ENCODE measurements at regions not wholly inside any gene's neighbourhood (a gene's known extent, or its start where the extent isn't known, plus 50 kb on each side); places are given as distances from the start of the nearest gene placed in this dataset.

GRCh38 chr3:130263708-130264107, 81.8 kb upstream of the COL6A5 start:
- ATAC-seq: no peak
- H3K9me3 ChIP-seq: no peaks in the 10 kb centered on the region
- no peak overlapping the region for H3K27ac ChIP-seq
- TF ChIP-seq POLR2A (IDR thresholded peaks at IDR 0.05): no peak
- TF ChIP-seq, protein P1, sequence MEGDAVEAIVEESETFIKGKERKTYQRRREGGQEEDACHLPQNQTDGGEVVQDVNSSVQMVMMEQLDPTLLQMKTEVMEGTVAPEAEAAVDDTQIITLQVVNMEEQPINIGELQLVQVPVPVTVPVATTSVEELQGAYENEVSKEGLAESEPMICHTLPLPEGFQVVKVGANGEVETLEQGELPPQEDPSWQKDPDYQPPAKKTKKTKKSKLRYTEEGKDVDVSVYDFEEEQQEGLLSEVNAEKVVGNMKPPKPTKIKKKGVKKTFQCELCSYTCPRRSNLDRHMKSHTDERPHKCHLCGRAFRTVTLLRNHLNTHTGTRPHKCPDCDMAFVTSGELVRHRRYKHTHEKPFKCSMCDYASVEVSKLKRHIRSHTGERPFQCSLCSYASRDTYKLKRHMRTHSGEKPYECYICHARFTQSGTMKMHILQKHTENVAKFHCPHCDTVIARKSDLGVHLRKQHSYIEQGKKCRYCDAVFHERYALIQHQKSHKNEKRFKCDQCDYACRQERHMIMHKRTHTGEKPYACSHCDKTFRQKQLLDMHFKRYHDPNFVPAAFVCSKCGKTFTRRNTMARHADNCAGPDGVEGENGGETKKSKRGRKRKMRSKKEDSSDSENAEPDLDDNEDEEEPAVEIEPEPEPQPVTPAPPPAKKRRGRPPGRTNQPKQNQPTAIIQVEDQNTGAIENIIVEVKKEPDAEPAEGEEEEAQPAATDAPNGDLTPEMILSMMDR (IDR thresholded peaks at IDR 0.05): no peak
- WGBS, 2 donors: 80 to 90% methylated on average over 7 to 24 of the region's 25 CpGs
- intact Hi-C loops (cut with DNase I): no loop called here
- H3K36me3 ChIP-seq (replicated peaks in 1 of 2; ENCODE audit: insufficient read depth in 1 of 2, low read depth in 2 of 2): no peaks in the 10 kb centered on the region
- H3K27me3 ChIP-seq: no peaks in the 10 kb centered on the region
- no peak overlapping the region for H3K4me3 ChIP-seq
- DNase-seq: no peak
- H3K4me1 ChIP-seq: no peaks in the 10 kb centered on the region

DNA sequence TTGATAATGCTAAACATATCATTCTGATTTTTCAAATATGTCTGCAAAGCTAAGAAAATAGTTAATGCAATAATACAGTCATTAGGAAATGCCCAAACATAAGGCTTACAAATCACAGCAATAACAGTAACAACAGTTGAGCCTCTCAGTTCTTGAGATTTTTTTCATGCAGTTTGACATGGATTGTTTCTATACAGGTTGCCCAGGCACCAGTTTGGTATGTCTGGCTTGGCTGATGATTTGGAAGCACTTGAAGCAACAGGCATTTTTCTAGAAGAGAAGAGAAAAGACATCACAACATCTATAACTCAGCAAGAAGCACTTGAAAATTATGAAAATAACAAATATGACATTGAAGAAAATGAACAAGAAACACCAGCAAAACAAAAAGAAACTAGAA, 78.7 kb upstream of the COL6A5 start:
- Histone ChIP-seq H3K4me3 (no peak overlapping the region), H3K27ac (no peak overlapping the region), H3K36me3 (replicated peaks in 1 of 2; ENCODE audit: insufficient read depth in 1 of 2, low read depth in 2 of 2) (no peaks in the 10 kb centered on the region), H3K4me1 (no peaks in the 10 kb centered on the region), H3K9me3 (no peaks in the 10 kb centered on the region), H3K27me3 (no peaks in the 10 kb centered on the region)
- DNase-seq (no peak), ATAC-seq (no peak)
- TF ChIP-seq, protein P1 (IDR thresholded peaks at IDR 0.05): no peak
- TF ChIP-seq POLR2A (IDR thresholded peaks at IDR 0.05): no peak
- intact Hi-C loops (cut with DNase I): no loop called here

- Histone ChIP-seq H3K9me3 (no peaks in the 10 kb centered on the region), H3K4me3 (no peak overlapping the region), H3K4me1 (no peaks in the 10 kb centered on the region), H3K27me3 (no peaks in the 10 kb centered on the region), H3K36me3 (replicated peaks in 1 of 2; ENCODE audit: insufficient read depth in 1 of 2, low read depth in 2 of 2) (no peaks in the 10 kb centered on the region), H3K27ac (no peak overlapping the region)
- TF ChIP-seq POLR2A (IDR thresholded peaks at IDR 0.05): no peak
- TF ChIP-seq, protein P1 (IDR thresholded peaks at IDR 0.05): peak; percentile 48 to 72 (median 65)
- DNase-seq (peak in 2 of 4 donors; percentile 15 to 19), ATAC-seq (no peak)
- intact Hi-C loops (cut with DNase I): no loop called here
- 5 to 8% methylated on average over 8 of the region's 8 CpGs for WGBS, 2 donors
These were observed 69.2 kb upstream of the COL6A5 start for GRCh38 chr3:130276203-130276803.

DNA sequence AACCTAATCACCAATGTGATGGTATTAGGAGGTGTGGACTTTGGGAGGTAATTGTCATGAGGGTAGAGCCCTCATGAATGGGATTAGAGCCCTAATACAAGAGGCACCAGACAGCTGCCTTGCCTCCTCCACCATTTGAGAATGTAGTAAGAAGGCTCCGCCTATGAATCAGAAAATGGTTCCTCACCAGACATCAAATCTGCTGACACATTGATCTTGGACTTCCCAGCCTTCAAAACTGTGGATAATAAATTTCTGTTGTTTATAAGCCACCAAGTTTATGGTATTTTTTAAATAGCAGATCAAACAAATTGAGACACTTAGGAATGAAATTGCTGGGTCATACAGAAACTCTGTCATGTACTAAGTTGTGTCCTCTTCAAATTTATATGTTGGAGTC, 56.8 kb upstream of the COL6A5 start:
- H3K27me3 ChIP-seq: no peaks in the 10 kb centered on the region
- ATAC-seq: no peak
- no peak overlapping the region for H3K4me3 ChIP-seq
- no peak overlapping the region for H3K27ac ChIP-seq
- intact Hi-C loops (cut with DNase I): no loop called here
- no peak for TF ChIP-seq POLR2A (IDR thresholded peaks at IDR 0.05)
- TF ChIP-seq, protein P1 (IDR thresholded peaks at IDR 0.05): no peak
- H3K9me3 ChIP-seq: no peaks in the 10 kb centered on the region
- WGBS, 2 donors: 82 to 100% methylated on average over 1 of the region's 1 CpG
- DNase-seq: no peak
- no peaks in the 10 kb centered on the region for H3K4me1 ChIP-seq
- H3K36me3 ChIP-seq (replicated peaks in 1 of 2; ENCODE audit: insufficient read depth in 1 of 2, low read depth in 2 of 2): no peaks in the 10 kb centered on the region

- no peak for TF ChIP-seq POLR2A (IDR thresholded peaks at IDR 0.05)
- TF ChIP-seq, protein P1 (IDR thresholded peaks at IDR 0.05): no peak
- Histone ChIP-seq H3K9me3 (no peaks in the 10 kb centered on the region), H3K4me3 (no peak overlapping the region), H3K4me1 (no peaks in the 10 kb centered on the region), H3K27ac (no peak overlapping the region), H3K27me3 (no peaks in the 10 kb centered on the region), H3K36me3 (replicated peaks in 1 of 2; ENCODE audit: insufficient read depth in 1 of 2, low read depth in 2 of 2) (no peaks in the 10 kb centered on the region)
- 48 to 58% methylated on average over 2 of the region's 2 CpGs for WGBS, 2 donors
- intact Hi-C loops (cut with DNase I): no loop called here
- no peak for ATAC-seq
- DNase-seq: no peak
These were observed 54.3 kb upstream of the COL6A5 start for GRCh38 chr3:130291148-130291547.
